ENCODE measurements at regions not wholly inside any gene's neighbourhood (a gene's known extent, or its start where the extent isn't known, plus 50 kb on each side); places are given as distances from the start of the nearest gene placed in this dataset.

DNA sequence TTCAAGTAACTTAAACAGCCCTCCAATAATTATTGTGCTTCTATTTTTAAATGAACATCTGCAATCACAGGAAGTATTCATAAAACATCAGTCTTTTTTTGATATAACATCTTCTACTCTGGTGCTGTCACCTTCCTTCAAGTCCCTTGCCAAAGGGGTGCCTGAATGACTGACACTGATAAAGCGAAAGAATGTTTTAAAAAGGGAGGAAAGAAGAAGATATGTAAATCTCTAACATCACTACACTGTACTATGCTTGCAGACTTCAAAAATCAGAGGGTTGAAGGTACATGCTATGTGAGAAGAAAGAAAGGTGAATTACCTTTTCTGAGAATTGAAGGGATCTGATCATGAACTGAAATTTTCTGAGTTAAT, 253.7 kb downstream of the ZPLD1 start:
- H3K36me3 ChIP-seq (ENCODE audit: control insufficient read depth in 2 of 2, insufficient read depth in 2 of 2, low read length in 1 of 2) = no peaks in the 10 kb centered on the region
- H4K20me1 ChIP-seq (ENCODE audit: control insufficient read depth, insufficient read depth) = no peaks in the 10 kb centered on the region
- no peak overlapping the region for H3K27ac ChIP-seq (ENCODE audit: control insufficient read depth, insufficient read depth)
- RAD21 ChIA-PET (ENCODE audit: unreplicated experiment) = no interaction called here
- WGBS (ENCODE audit: insufficient coverage, insufficient replicate concordance, low lambda C conversion rate, missing lambda C conversion rate) = 53% methylated on average over 1 of the region's 1 CpG
- H2AFZ ChIP-seq (ENCODE audit: control insufficient read depth, low read depth, low read length) = no peak overlapping the region
- TF ChIP-seq NFYB (IDR thresholded peaks at IDR 0.05; ENCODE audit: insufficient read depth, low read depth, low read length) (no peak), SPI1 (IDR thresholded peaks at IDR 0.05; ENCODE audit: borderline replicate concordance, insufficient read depth, low read depth, low read length) (no peak), TCF12 (IDR thresholded peaks at IDR 0.05; ENCODE audit: low read depth, low read length) (no peak), RAD51 (IDR thresholded peaks at IDR 0.05) (no peak), ZNF24 (IDR thresholded peaks at IDR 0.05) (no peak), ZZZ3 (IDR thresholded peaks at IDR 0.05; ENCODE audit: control insufficient read depth, insufficient read length, low read depth) (no peak), CREB1 (IDR thresholded peaks at IDR 0.05; ENCODE audit: low read depth) (no peak), ZNF622 (IDR thresholded peaks at IDR 0.05) (no peak), POLR2A (IDR thresholded peaks at IDR 0.05; ENCODE audit: low read depth, low read length) (no peak), TAF1 (IDR thresholded peaks at IDR 0.05; ENCODE audit: borderline replicate concordance, low read depth, low read length) (no peak)
- TF ChIP-seq, protein P1, sequence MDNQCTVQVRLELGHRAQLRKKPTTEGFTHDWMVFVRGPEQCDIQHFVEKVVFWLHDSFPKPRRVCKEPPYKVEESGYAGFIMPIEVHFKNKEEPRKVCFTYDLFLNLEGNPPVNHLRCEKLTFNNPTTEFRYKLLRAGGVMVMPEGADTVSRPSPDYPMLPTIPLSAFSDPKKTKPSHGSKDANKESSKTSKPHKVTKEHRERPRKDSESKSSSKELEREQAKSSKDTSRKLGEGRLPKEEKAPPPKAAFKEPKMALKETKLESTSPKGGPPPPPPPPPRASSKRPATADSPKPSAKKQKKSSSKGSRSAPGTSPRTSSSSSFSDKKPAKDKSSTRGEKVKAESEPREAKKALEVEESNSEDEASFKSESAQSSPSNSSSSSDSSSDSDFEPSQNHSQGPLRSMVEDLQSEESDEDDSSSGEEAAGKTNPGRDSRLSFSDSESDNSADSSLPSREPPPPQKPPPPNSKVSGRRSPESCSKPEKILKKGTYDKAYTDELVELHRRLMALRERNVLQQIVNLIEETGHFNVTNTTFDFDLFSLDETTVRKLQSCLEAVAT (IDR thresholded peaks at IDR 0.05) = no peak
- TF ChIP-seq, protein P2, sequence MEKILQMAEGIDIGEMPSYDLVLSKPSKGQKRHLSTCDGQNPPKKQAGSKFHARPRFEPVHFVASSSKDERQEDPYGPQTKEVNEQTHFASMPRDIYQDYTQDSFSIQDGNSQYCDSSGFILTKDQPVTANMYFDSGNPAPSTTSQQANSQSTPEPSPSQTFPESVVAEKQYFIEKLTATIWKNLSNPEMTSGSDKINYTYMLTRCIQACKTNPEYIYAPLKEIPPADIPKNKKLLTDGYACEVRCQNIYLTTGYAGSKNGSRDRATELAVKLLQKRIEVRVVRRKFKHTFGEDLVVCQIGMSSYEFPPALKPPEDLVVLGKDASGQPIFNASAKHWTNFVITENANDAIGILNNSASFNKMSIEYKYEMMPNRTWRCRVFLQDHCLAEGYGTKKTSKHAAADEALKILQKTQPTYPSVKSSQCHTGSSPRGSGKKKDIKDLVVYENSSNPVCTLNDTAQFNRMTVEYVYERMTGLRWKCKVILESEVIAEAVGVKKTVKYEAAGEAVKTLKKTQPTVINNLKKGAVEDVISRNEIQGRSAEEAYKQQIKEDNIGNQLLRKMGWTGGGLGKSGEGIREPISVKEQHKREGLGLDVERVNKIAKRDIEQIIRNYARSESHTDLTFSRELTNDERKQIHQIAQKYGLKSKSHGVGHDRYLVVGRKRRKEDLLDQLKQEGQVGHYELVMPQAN (conservative IDR thresholded peaks at IDR 0.05) = no peak
- TF ChIP-seq, protein P3, sequence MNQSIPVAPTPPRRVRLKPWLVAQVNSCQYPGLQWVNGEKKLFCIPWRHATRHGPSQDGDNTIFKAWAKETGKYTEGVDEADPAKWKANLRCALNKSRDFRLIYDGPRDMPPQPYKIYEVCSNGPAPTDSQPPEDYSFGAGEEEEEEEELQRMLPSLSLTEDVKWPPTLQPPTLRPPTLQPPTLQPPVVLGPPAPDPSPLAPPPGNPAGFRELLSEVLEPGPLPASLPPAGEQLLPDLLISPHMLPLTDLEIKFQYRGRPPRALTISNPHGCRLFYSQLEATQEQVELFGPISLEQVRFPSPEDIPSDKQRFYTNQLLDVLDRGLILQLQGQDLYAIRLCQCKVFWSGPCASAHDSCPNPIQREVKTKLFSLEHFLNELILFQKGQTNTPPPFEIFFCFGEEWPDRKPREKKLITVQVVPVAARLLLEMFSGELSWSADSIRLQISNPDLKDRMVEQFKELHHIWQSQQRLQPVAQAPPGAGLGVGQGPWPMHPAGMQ (IDR thresholded peaks at IDR 0.05; ENCODE audit: borderline replicate concordance) = no peak
- CTCF ChIA-PET = interaction anchor here (3.7 kb wide), 1 partner anchor 15 kb away, joined by 28 read pairs; no protein-coding TSS in a partner anchor
- H3K4me3 ChIP-seq = no peak overlapping the region
- no peak overlapping the region for H3K9ac ChIP-seq (ENCODE audit: control insufficient read depth, insufficient read depth, low read length)
- BruUV-seq (replicated peaks) = no TSS peak
- intact Hi-C loops (cut with micrococcal nuclease; ENCODE audit: unreplicated experiment) = no loop called here
- DNase-seq (ENCODE audit: low read depth, low spot score) (no peak), FAIRE-seq (no peak), ATAC-seq (no peak)
- no peaks in the 10 kb centered on the region for H3K9me3 ChIP-seq (replicated peaks; ENCODE audit: control insufficient read depth, insufficient read depth, low read length)
- no peaks in the 10 kb centered on the region for H3K27me3 ChIP-seq (replicated peaks in 1 of 2; ENCODE audit: control insufficient read depth in 2 of 2, insufficient read depth in 2 of 2, low read length in 1 of 2)
- no peaks in the 10 kb centered on the region for H3K4me1 ChIP-seq (ENCODE audit: control insufficient read depth, insufficient read depth, low read length)
- no peaks in the 10 kb centered on the region for H3K79me2 ChIP-seq (ENCODE audit: control insufficient read depth, insufficient read depth, low read length)
- in situ Hi-C loops (cut with MboI) = no loop called here
- POLR2A ChIA-PET = no interaction called here
- SMC1A ChIA-PET (ENCODE audit: uncharacterized antibody, unreplicated experiment) = no interaction called here
- H3K4me2 ChIP-seq (ENCODE audit: control insufficient read depth, insufficient read depth) = no peak overlapping the region
